ENCODE measurements at regions not wholly inside any gene's neighbourhood (a gene's known extent, or its start where the extent isn't known, plus 50 kb on each side); places are given as distances from the start of the nearest gene placed in this dataset.

DNA sequence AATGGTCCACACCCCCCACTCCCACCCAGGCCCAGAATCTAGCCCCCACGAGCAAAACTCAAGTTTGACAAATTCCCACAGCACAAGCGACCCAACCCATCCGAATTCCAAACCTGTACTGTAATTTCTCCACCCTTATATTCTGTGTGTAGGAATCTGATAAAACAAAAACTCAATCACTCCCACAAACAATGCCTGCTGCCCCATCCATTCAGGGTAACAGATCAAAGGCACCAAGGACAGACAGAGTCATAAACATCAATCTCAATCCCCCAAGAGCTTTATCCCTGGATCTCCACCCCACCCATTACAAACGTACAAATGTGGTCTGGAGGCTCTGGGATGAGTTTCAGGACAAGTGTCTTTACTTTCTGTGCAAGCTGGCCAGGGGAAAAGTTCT is 157.8 kb downstream of the AXIN2 start:
- no peak for DNase-seq

DNA sequence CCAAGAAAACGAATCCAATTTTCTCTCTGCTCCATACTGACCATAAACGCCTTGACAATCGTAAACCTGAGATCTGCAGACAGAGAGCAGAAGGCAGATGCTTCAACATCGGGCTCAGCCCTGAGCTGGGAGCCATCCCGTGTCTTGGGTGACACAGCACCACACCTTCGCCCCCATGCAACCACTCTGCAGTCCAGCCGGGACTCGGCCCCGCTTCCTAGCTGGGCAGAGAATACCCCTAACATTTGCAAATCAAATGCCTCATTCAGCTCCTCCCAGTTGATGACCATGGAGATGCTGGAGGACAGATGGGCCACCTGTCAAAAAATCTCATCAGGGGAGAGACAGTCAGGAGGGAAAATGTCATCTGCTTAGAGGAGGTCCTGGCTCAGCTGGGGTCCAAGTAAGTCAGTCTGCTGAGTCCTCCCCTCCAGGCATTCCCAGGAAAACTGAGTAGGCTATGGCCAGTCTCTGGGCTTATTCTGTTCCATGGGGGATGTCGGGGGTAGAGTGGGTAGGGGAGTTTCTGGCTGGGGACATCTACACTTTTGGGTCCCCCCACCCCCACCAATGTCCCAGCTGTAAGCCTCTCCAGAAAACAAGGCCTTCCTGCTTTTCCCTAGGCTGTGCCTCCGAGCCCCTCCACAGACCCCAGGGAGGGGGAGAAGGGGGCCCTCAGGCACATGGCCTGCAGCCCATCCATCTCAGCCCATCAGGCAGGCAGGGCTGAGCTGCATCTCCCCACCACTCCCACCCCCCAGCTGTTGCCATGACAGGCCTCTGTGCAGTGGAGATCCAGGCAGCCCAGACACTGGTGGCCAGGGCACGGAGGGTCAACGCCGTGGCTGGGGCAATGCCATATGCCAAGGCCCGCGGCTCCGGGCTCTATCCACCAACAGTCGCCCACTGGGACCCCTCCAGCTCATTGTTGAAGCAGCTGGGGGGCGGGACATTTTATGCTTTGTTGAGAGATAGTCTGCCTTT is 158.6 kb downstream of the AXIN2 start:
- no peak for DNase-seq

DNA sequence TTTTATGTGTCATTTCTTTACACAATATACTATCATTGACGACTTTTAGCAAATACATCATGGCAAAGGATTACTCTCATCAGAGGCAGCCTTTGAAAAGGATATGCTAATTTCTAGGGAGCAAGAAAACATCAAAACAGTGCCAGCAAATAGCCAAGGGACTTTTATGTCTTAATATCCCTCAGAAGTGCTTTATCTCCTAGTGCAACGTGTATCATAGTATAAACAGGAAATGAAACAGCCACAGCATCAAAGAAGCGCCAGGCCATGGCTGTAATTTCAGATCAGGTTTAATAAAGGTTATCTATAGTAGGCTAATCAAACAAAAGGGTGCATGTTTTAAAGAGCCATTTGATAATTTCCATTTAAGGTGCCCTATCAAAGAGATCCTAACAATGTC is 159.9 kb downstream of the AXIN2 start:
- DNase-seq, result no peak

GRCh38 chr17:65400701-65401100 is 160.7 kb downstream of the AXIN2 start:
- no peak for DNase-seq

- DNase-seq, result no peak
Observed at GRCh38 chr17:65398040-65398787, 163.2 kb downstream of the AXIN2 start.

- DNase-seq, result no peak
Observed at GRCh38 chr17:65395924-65396323, 165.5 kb downstream of the AXIN2 start.

DNA sequence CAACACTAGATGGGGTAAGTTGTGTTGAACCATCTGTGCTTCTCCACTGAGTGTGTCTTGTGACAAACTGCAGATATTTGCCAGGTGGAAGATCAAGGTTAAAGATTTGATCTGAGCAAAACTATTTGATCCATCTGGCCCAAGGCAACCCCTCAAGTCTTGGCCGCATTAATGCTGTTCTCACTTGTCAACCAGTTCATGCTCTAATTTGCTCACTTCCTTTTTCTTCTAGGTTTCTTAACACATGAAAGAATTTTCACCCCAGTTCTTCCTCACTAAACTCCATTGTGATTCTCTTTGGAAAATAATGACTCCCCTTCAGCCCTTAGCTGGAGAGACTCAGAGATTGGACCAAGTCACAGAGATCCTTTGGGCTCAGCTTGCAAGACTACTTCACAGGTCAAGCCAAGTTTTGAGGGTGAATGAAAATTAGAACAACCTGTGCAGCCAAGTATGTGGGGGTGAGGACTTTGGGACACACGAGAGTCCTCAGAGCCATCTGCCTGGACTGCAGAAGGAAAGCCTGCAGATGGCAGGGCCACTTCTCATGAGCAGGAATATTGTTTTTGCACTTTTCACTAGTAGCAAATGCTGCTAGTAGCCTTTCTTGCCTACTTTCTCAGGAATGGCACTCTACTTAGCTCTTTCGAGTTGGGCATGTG is 166.5 kb downstream of the AXIN2 start:
- DNase-seq, result no peak

GRCh38 chr17:65393514-65393913 is 167.9 kb downstream of the AXIN2 start:
- no peak for DNase-seq

DNA sequence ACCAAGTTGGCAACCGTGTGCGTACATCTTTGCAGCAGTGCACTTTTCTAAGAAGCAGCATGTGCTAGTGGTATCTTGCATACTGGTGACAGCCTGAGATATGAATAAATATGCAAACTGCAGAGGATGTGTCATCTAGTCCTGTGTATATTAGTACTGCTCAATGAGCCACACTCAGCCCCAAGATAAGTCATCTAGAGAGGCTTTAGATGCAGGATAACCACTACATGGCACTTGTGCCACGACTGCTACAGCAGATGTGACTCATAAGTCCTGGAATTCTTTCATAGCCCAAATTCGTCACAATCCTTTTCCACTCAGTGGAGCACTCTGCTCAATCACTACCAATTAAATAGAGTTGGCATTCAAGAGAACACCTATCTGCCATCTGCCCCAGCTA is 171.5 kb downstream of the AXIN2 start:
- DNase-seq, result no peak

DNA sequence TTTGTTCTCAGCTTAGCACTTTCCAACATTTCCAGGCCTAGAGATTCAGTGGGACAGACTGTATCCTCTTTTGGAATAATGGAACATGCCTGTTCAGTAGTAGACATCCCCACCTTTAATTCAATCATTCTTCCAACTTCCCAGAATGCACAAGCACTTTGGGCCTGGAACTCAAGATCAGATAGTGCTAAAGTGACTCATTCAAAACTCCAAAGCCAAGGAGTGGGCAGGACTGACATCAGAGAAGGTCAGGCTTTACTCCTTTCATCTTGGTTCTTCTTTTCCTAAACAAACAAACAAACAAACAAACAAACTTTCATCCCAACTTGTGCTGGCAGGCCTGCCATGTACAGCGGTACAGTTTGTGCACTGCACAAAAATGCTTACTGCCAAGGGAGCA is 172.0 kb downstream of the AXIN2 start:
- DNase-seq, result no peak

GRCh38 chr17:65388911-65389310 is 172.5 kb downstream of the AXIN2 start:
- DNase-seq, result no peak

DNA sequence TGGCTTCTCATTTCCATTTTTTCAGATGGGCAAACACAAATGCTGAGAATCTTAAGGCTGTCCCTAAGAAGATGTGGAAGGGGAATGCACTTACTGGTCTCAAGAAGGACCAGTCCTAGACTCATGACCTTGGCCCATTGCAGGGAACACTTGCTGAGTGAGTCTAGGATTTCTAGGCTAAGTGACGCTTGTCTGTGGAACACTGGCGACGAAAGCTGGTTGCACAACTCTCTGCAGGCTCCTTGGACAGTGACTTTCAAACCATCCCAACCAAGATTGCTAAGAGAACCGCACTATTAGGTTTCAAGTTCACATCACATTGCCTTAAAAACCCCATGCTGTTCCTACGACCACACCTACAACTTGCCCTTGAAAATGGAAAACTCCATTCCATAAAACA is 174.1 kb downstream of the AXIN2 start:
- DNase-seq, result no peak

DNA sequence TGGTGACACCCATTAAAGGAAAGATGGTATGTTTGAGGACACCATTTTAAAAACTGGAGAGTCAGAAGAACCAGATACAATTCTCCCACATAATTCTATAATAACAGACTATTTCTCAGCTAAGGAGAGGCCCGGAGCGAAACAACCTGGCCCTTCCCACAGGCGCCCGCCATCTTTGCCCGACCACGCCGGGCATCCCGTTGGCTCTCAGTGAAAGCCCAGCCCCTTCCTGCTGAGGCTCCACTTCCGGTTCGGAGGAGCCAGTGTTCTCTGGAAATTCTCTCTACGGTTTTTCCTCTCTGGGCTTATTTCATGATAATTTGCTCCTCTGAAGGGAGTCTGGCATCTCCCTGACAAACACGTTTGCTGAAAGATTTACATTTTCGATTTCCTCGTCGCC is 175.7 kb downstream of the AXIN2 start:
- DNase-seq, result no peak

- no peak for DNase-seq
Observed at GRCh38 chr17:65385071-65385470, 176.4 kb downstream of the AXIN2 start.

- no peak for DNase-seq
Observed at GRCh38 chr17:65381152-65381551, 180.3 kb downstream of the AXIN2 start.

GRCh38 chr17:65374966-65375365 is 186.5 kb downstream of the AXIN2 start:
- no peak for DNase-seq

- no peak for DNase-seq
Observed at GRCh38 chr17:65371702-65372101, 189.7 kb downstream of the AXIN2 start.

GRCh38 chr17:65370669-65371131 is 190.7 kb downstream of the AXIN2 start:
- peak in 1 of 2 donors; percentile 1 for DNase-seq

DNA sequence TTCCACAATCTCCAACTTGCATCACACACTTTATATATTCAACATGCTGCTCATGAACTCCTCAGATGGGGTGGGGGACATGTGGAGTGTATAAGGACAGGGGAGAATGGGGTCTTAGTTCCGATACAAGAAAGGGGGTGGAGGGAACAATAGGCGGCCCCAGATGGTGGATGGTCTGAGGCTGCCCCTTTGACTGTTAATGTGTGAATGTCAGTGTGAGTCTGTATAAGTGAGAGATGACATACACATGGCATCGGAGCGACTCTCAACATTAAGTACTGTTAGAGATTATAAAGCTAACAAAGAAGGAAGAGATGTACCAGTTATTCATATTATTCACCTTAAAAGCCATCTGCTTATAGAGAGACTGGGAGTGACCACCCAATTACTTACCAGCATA is 193.1 kb downstream of the AXIN2 start:
- DNase-seq, result no peak

DNA sequence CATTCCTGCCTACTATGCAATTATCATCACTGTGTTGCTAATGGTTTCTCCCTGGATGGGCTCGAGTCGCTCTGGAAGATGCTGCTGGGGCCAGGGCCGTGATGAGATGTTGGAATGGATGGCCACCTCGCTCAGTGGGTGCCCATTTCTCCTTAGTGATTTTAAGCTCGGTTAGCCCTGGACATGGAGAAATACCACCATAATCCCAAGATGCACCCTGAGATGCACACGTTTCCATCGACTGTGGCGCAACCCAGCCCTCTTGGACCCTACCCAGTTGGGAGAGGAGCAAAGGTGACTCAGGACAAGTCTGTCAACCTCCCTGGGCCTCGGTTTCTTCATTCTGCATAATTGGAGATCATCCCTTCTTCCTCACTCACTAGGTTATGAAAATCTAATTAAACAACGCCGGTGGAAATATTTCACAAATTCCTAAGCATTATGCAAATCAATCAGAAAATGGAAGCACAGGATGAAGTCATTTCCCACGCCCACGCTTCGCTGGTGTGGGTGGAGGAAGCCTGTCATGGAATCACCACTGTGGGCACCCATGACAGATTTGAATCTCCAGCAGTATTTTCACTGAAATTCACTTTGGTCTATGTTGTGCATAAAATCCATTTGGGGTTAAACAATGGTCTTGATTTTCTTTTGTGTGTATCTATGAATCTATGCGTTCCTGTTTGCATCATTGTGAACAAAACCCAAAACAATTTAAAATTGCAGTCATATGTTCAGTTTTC is 195.2 kb downstream of the AXIN2 start:
- no peak for DNase-seq

DNA sequence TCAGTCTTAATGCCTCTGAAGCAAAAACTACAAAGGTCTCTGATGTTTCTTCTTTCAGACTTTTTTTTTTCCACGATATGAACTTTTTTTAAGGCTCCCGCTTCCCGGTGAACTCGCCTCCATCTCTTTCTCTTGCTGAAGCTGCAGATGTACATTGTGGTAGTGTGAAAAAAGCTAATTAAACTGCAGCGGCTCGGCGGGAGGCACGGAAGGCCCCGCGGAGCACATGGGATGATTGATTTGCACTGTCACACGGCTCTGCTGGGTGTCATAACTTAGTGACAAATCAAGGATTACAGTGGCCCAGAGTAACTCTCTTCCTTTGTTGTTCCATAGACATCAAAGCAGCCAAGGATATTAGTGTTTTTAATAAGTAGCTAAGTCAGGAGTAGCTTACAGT is 196.3 kb downstream of the AXIN2 start:
- DNase-seq, result no peak

DNA sequence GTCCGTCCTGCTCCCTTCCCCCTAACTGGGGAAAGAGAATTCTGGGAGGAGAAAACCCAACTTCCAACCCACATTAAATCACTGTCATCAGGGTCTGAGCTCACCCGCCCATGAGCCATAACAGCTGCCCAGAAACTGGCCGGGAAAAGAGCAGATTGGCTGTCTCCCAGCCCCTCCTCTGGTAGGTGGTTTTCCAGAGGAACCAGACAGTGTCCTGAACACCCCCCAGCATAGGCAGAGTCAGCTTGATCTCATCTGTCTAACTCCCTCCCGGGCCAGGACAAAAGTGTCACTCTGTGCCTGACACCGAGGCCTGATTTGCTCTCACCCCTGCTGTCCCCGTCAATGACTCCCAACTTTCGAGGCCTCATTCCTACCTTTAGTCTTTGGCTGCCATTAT is 197.0 kb downstream of the AXIN2 start:
- no peak for DNase-seq

DNA sequence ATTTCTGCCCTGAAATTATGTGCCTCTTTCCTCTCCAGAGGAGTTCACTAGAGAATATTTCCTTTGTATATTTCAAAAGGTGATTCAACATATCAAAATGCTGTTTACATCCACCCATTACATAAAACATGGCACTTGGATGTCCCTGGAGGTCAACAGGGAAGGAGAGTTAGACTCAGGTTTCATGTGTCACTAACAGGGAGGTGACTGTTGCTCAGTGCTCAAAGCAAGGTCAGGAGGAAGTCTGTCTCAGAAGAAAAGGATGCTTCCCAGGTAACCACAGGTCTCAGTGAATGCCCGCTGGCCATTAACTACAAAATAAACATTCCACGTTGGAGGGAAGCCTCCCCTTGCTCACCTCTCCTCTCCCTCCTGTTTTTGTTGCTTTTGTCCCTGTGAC is 198.6 kb downstream of the AXIN2 start:
- DNase-seq, result no peak
